ENCODE measurements at regions not wholly inside any gene's neighbourhood (a gene's known extent, or its start where the extent isn't known, plus 50 kb on each side); places are given as distances from the start of the nearest gene placed in this dataset.

- Histone ChIP-seq H4K20me1 (no peaks in the 10 kb centered on the region), H3K27me3 (no peaks in the 10 kb centered on the region), H3K36me3 (no peaks in the 10 kb centered on the region), H3K4me1 (no peaks in the 10 kb centered on the region), H3K27ac (no peak overlapping the region), H3K9me3 (no peaks in the 10 kb centered on the region), H3K4me3 (no peak overlapping the region), H3K9ac (no peak overlapping the region), H3K4me2 (no peak overlapping the region)
- TF ChIP-seq Cebpa-rat (IDR thresholded peaks at IDR 0.05), result no peak
Observed at GRCh38 chr7:136030330-136030729, 53.2 kb upstream of the MTPN start.

DNA sequence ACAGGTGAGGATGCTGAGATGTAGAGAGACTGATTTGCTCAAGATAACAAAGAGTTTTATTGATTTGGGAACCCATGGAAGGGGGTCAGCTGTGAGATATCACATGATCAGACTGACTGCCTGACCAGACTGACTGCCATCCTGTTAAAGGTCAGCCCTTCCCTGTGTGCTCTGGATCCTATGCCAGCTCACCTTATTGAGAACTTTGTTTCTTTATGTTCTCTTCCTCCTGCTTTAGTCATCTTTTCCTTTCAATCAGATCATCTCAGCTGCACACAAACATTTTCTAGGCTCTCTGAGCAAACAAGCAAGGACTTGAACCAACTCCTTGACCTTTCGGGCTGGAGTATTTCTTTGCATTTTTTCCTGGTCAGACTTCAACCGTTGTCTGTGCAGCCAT is 50.0 kb upstream of the MTPN start:
- no peaks in the 10 kb centered on the region for H4K20me1 ChIP-seq
- no peak overlapping the region for H3K27ac ChIP-seq
- no peak for TF ChIP-seq Cebpa-rat (IDR thresholded peaks at IDR 0.05)
- no peak overlapping the region for H3K9ac ChIP-seq
- no peak overlapping the region for H3K4me2 ChIP-seq
- H3K9me3 ChIP-seq, result no peaks in the 10 kb centered on the region
- H3K4me3 ChIP-seq, result no peak overlapping the region
- no peaks in the 10 kb centered on the region for H3K36me3 ChIP-seq
- no peaks in the 10 kb centered on the region for H3K4me1 ChIP-seq
- no peaks in the 10 kb centered on the region for H3K27me3 ChIP-seq

Measured in BLaER1 (cell line).